Astrocyte of the spinal cord (primary cell): ENCODE measurements at regions not wholly inside any gene's neighbourhood (a gene's known extent, or its start where the extent isn't known, plus 50 kb on each side); places are given as distances from the start of the nearest gene placed in this dataset.

Experiments used
- DNase-seq: peaks from one replicate; pipeline ENCODE4 v3.0.0; 2011; ENCODE audit warnings: low read depth, low spot score
- H3K4me3 ChIP-seq: 2 replicates; pipeline ENCODE4 v1.5.1; 2011; ENCODE audit warnings: low read depth, mild to moderate bottlenecking, low read length, moderate library complexity
- in situ Hi-C: cut with HindIII; loops from 2 replicates; pipeline ENCODE4 v1.10.0; 2017; ENCODE audit warnings: low sequenced_read_pairs
- TF ChIP-seq, protein P1 (sequence below): IDR thresholded peaks from 2 replicates; pipeline ENCODE4 v1.5.1; 2012; ENCODE audit warnings: low read depth, mild to moderate bottlenecking, low read length, inconsistent platforms

DNA sequence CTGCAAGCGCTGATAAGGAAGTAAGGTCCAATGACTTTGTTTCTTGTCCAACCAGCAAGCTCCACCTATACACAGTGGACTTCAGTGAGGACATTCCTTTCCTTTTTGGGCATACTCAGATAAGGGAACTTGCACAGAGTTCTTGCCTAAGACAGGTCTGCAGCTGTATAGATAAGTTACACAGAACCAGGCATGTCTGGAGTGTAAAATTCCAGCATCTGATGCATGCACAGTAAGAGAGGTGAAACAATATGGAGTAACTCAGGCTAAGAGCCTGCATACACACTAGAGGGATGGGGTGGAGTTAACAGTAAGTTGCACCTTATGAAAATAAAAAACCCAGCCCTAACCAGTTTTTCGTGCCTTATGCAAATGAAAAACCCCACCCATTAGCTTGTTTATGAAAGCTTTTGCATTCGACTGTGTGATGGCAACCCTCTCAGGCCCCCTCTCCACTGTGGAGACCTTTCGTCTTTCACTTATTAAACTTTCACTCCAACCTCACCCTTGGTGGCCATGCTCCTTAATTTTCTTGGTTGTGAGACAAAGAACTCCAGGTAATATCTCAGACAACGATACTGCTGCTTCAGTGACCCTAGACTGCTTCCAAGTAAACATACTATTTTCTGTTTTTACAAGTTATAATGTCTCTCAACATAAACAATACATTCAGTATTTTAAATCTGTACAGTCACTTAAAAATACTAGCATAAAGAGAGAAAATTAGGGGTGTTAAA lies 2859.0 kb upstream of the PCDH20 start:
- DNase-seq: no peak

DNA sequence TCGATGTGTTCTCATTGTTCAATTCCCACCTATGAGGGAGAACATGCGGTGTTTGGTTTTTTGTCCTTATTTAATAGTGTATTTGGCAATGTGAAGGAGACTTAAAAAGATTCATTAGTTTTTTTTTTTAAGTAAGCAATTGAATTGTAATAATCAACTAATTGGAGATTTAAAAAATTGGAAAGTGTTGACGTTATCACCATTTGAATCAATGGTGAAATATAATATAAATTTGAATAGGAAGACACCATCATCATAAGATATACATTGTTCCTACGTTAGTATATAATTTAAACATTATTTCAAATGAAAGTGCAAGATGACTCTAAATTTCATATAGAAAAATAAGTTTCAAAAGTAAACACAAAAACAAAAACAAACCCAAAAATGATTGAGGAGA lies 2858.1 kb upstream of the PCDH20 start:
- TF ChIP-seq, protein P1, sequence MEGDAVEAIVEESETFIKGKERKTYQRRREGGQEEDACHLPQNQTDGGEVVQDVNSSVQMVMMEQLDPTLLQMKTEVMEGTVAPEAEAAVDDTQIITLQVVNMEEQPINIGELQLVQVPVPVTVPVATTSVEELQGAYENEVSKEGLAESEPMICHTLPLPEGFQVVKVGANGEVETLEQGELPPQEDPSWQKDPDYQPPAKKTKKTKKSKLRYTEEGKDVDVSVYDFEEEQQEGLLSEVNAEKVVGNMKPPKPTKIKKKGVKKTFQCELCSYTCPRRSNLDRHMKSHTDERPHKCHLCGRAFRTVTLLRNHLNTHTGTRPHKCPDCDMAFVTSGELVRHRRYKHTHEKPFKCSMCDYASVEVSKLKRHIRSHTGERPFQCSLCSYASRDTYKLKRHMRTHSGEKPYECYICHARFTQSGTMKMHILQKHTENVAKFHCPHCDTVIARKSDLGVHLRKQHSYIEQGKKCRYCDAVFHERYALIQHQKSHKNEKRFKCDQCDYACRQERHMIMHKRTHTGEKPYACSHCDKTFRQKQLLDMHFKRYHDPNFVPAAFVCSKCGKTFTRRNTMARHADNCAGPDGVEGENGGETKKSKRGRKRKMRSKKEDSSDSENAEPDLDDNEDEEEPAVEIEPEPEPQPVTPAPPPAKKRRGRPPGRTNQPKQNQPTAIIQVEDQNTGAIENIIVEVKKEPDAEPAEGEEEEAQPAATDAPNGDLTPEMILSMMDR: no peak
- no peak overlapping the region for H3K4me3 ChIP-seq
- DNase-seq: no peak
- in situ Hi-C loops: no loop called here

More for the DNA sequence above, 2859.0 kb upstream of the PCDH20 start:
- TF ChIP-seq, protein P1: no peak
- in situ Hi-C loops: no loop called here
- H3K4me3 ChIP-seq: no peak overlapping the region

DNA sequence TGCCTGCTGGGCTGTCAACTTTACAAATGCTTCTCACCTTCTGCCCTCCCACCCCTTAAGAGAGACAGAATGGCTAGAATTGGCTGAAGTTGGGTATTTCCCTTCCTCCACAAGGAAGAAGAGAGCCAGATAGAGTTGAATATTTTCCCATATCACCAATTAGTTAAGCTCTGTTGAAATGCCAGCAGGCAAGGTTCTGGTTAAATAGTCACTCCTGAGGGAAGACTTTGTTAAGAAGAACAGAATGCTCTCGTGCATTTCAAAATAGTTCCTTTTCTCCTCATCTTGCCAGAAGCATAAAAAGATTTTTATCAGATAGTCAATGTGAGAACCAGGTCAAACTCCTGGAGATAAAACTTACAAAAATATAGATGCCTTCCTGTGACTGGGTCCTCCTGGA lies 2857.0 kb upstream of the PCDH20 start:
- TF ChIP-seq, protein P1: no peak
- no peak overlapping the region for H3K4me3 ChIP-seq
- peak; percentile 15 for DNase-seq
- in situ Hi-C loops: no loop called here

DNA sequence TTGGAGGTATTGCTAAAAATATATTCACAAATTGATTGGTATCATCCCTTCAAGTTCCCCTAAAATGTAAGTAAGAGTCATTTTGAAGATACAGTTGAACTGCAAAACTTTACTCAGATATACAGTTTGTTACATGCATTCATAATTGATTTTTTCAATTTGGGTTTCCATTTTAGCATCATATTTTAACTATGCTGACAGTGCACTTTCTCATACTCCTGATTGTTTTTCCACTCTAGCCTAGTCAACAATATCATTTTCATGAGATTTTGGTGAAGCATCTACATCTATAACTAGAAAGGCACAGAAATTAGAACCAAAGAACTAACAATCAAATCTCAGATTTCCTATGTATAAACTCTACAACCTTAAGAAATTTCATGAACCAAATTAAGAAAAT lies 2850.4 kb upstream of the PCDH20 start:
- in situ Hi-C loops: no loop called here
- no peak for DNase-seq
- TF ChIP-seq, protein P1: no peak
- no peak overlapping the region for H3K4me3 ChIP-seq

DNA sequence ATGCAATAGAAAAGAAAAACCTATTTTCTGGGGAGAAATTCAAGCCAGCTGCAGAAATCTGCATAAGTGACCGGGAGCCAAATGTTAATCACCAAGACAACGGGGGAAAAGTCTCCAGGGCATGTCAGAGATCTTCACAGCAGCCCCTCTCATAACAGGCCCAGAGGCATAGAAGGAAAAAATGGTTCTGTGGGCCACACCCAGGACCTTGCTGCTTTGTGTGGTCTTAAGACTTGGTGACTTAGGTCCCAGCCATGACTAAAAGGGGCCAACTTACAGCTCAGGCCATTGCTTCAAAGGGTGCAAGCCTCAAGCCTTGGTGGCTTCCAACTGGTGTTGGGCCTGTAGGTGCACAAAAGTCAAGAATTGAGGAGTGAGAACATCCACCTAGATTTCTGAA lies 2847.6 kb upstream of the PCDH20 start:
- no peak for DNase-seq
- no peak overlapping the region for H3K4me3 ChIP-seq
- TF ChIP-seq, protein P1: no peak
- in situ Hi-C loops: no loop called here

DNA sequence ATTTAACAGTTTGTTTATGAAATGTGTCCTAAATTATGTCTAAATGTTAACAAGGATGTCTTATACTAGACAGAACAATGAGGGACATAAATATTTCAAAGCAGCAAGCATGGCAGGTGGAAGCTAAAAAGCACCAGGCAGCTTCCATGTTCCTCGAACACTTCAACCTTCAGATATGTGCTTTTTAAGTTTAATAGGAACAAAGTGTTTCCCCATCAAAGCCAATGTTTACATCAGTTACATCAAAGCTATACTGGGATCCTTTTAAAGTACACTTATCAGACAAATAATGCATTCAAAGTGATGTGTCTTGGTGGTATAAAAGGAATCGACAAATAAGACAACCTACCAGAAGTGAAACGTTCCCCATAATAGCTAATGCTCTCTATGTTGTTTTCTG lies 2841.1 kb upstream of the PCDH20 start:
- DNase-seq: no peak
- in situ Hi-C loops: no loop called here
- TF ChIP-seq, protein P1: no peak
- no peak overlapping the region for H3K4me3 ChIP-seq

DNA sequence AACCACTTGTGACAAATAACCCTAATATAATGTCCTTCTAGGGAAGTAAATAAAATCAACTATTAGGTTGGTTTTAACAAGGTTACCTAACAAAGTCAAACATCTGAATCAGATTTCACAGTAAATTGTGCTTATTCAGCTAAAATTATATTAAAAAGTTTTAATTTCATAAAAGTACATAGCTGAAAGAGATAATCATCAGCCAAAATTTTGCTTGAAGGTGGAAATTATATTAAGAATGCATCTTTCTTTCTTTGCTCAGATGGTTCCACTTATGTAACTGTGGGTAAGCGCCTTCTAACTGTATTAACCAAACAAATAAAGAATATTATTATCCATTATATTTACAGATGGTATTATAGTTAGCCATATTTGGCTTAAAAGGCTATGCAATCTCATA lies 2840.3 kb upstream of the PCDH20 start:
- TF ChIP-seq, protein P1: no peak
- no peak overlapping the region for H3K4me3 ChIP-seq
- no peak for DNase-seq
- in situ Hi-C loops: no loop called here
